MM.1S (cell line): ENCODE measurements at regions not wholly inside any gene's neighbourhood (a gene's known extent, or its start where the extent isn't known, plus 50 kb on each side); places are given as distances from the start of the nearest gene placed in this dataset.

ENCODE experiments used
- DNase-seq: peaks from one replicate; pipeline ENCODE4 v3.0.0-alpha.2; 2015
- H2AFZ ChIP-seq: fragments of 300-600 bp; sonication (generic); 2 replicates; pipeline ENCODE4 v1.6.0; 2016; ENCODE audit warnings: antibody characterized with exemption, low read length
- H3F3A ChIP-seq: fragments of 300-600 bp; sonication (generic); 2 replicates; pipeline ENCODE4 v1.6.1; 2016; ENCODE audit warnings: mild to moderate bottlenecking, antibody characterized with exemption, low read length, moderate library complexity, mixed read lengths; ENCODE audit not compliant: insufficient read depth
- H3K27ac ChIP-seq: fragments of 300-600 bp; sonication (generic); 2 replicates; pipeline ENCODE4 v1.5.1; 2016; ENCODE audit warnings: mild to moderate bottlenecking, low read length
- H3K27me3 ChIP-seq: fragments of 300-600 bp; sonication (generic); replicated peaks from 2 replicates; pipeline ENCODE4 v1.6.0; 2016; ENCODE audit warnings: low read length; ENCODE audit not compliant: insufficient read depth
- H3K36me3 ChIP-seq: fragments of 300-600 bp; sonication (generic); replicated peaks from 2 replicates; pipeline ENCODE4 v1.6.1; 2016; ENCODE audit warnings: mild to moderate bottlenecking, low read length, mixed read lengths; ENCODE audit not compliant: insufficient read depth
- H3K4me1 ChIP-seq: fragments of 300-600 bp; sonication (generic); 2 replicates; pipeline ENCODE4 v1.6.1; 2016; ENCODE audit warnings: low read length, mixed read lengths
- H3K4me2 ChIP-seq: fragments of 300-600 bp; sonication (generic); 2 replicates; pipeline ENCODE4 v1.6.0; 2016; ENCODE audit warnings: low read depth, low read length
- H3K4me3 ChIP-seq: fragments of 300-600 bp; sonication (generic); 2 replicates; pipeline ENCODE4 v1.5.1; 2016; ENCODE audit warnings: low read length, mixed read lengths
- H3K79me2 ChIP-seq: fragments of 300-600 bp; sonication (generic); 2 replicates; pipeline ENCODE4 v1.6.1; 2016; ENCODE audit warnings: mixed run types, low read length, mixed read lengths
- H3K9ac ChIP-seq: fragments of 300-600 bp; sonication (generic); 2 replicates; pipeline ENCODE4 v1.6.1; 2016; ENCODE audit warnings: low read length, mixed read lengths
- H3K9me2 ChIP-seq: fragments of 300-600 bp; sonication (generic); replicated peaks from 2 replicates; pipeline ENCODE4 v1.6.1; 2016; ENCODE audit warnings: mild to moderate bottlenecking, low read length, mixed read lengths; ENCODE audit not compliant: insufficient read depth
- H3K9me3 ChIP-seq: fragments of 300-600 bp; sonication (generic); replicated peaks from 2 replicates; pipeline ENCODE4 v1.6.1; 2016; ENCODE audit warnings: mild to moderate bottlenecking, low read length, mixed read lengths; ENCODE audit not compliant: insufficient read depth
- H4K20me1 ChIP-seq: fragments of 300-600 bp; sonication (generic); 2 replicates; pipeline ENCODE4 v1.6.1; 2016; ENCODE audit warnings: mild to moderate bottlenecking, low read length, moderate library complexity, mixed read lengths; ENCODE audit not compliant: insufficient read depth
- EZH2 ChIP-seq: fragments of 300-600 bp; sonication (generic); optimal IDR thresholded peaks from 2 replicates; pipeline ENCODE3; 2017; ENCODE audit warnings: low read depth, mild to moderate bottlenecking, antibody characterized with exemption, low read length, mixed read lengths
- EZH2phosphoT487 ChIP-seq: fragments of 300-600 bp; sonication (generic); IDR thresholded peaks from 2 replicates; pipeline ENCODE4 v1.6.1; 2018; ENCODE audit warnings: antibody characterized with exemption, low read length
- TF ChIP-seq, protein P1 (sequence below): fragments of 300-600 bp; sonication (generic); IDR thresholded peaks from 2 replicates; pipeline ENCODE4 v1.5.1; 2016; ENCODE audit warnings: antibody characterized with exemption, low read length, mixed read lengths

GRCh38 chr12:42807766-42808165, 218.2 kb upstream of the PRICKLE1 start:
- TF ChIP-seq EZH2phosphoT487 (no peak), EZH2 (no peak)
- TF ChIP-seq, protein P1, sequence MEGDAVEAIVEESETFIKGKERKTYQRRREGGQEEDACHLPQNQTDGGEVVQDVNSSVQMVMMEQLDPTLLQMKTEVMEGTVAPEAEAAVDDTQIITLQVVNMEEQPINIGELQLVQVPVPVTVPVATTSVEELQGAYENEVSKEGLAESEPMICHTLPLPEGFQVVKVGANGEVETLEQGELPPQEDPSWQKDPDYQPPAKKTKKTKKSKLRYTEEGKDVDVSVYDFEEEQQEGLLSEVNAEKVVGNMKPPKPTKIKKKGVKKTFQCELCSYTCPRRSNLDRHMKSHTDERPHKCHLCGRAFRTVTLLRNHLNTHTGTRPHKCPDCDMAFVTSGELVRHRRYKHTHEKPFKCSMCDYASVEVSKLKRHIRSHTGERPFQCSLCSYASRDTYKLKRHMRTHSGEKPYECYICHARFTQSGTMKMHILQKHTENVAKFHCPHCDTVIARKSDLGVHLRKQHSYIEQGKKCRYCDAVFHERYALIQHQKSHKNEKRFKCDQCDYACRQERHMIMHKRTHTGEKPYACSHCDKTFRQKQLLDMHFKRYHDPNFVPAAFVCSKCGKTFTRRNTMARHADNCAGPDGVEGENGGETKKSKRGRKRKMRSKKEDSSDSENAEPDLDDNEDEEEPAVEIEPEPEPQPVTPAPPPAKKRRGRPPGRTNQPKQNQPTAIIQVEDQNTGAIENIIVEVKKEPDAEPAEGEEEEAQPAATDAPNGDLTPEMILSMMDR: no peak
- no peaks in the 10 kb centered on the region for H3K4me1 ChIP-seq
- no peaks in the 10 kb centered on the region for H3K36me3 ChIP-seq
- no peaks in the 10 kb centered on the region for H4K20me1 ChIP-seq
- H3K4me3 ChIP-seq: no peak overlapping the region
- no peak overlapping the region for H2AFZ ChIP-seq
- H3K9me2 ChIP-seq: no peaks in the 10 kb centered on the region
- no peak overlapping the region for H3K9ac ChIP-seq
- H3K79me2 ChIP-seq: no peaks in the 10 kb centered on the region
- H3K4me2 ChIP-seq: no peak overlapping the region
- H3K27me3 ChIP-seq: no peaks in the 10 kb centered on the region
- no peak overlapping the region for H3K27ac ChIP-seq
- DNase-seq: no peak
- no peaks in the 10 kb centered on the region for H3F3A ChIP-seq
- H3K9me3 ChIP-seq: no peaks in the 10 kb centered on the region

DNA sequence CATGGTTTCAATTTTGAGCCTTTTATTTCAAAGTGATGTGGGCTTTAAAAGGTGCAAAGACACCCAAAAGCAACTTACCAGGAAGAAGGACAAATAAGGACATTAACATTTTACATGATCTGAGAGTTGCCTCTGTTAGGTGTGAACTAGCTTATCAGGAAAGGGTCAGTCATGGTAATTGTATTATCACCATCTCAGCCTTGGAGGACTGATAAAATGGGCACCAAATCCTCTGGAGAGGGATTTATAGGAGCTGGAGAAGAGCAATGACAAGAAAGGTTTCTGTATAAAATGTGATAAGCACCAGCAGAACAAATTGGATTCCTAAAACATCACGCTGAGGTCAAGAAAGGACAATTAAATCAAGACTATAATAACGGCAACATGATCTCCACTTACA, 217.7 kb upstream of the PRICKLE1 start:
- H4K20me1 ChIP-seq: no peaks in the 10 kb centered on the region
- DNase-seq: no peak
- H3K36me3 ChIP-seq: no peaks in the 10 kb centered on the region
- no peaks in the 10 kb centered on the region for H3K79me2 ChIP-seq
- H3K4me2 ChIP-seq: no peak overlapping the region
- H3K9me2 ChIP-seq: no peaks in the 10 kb centered on the region
- H3K27me3 ChIP-seq: no peaks in the 10 kb centered on the region
- TF ChIP-seq EZH2phosphoT487: no peak
- no peaks in the 10 kb centered on the region for H3K9me3 ChIP-seq
- H3K9ac ChIP-seq: no peak overlapping the region
- H2AFZ ChIP-seq: no peak overlapping the region
- H3K27ac ChIP-seq: no peak overlapping the region
- H3K4me3 ChIP-seq: no peak overlapping the region
- H3F3A ChIP-seq: no peaks in the 10 kb centered on the region
- H3K4me1 ChIP-seq: no peaks in the 10 kb centered on the region

GRCh38 chr12:42804928-42805327, 215.4 kb upstream of the PRICKLE1 start:
- no peaks in the 10 kb centered on the region for H3K4me1 ChIP-seq
- H4K20me1 ChIP-seq: no peaks in the 10 kb centered on the region
- H2AFZ ChIP-seq: no peak overlapping the region
- no peaks in the 10 kb centered on the region for H3K9me3 ChIP-seq
- no peak overlapping the region for H3K4me3 ChIP-seq
- no peaks in the 10 kb centered on the region for H3K9me2 ChIP-seq
- DNase-seq: no peak
- H3F3A ChIP-seq: no peaks in the 10 kb centered on the region
- H3K36me3 ChIP-seq: no peaks in the 10 kb centered on the region
- H3K9ac ChIP-seq: no peak overlapping the region
- H3K79me2 ChIP-seq: no peaks in the 10 kb centered on the region
- H3K27ac ChIP-seq: no peak overlapping the region
- no peaks in the 10 kb centered on the region for H3K27me3 ChIP-seq
- TF ChIP-seq, protein P1: no peak
- TF ChIP-seq EZH2phosphoT487: no peak
- TF ChIP-seq EZH2: no peak
- no peak overlapping the region for H3K4me2 ChIP-seq

GRCh38 chr12:42802785-42803189, 213.2 kb upstream of the PRICKLE1 start:
- H3F3A ChIP-seq: no peaks in the 10 kb centered on the region
- TF ChIP-seq EZH2 (no peak), EZH2phosphoT487 (no peak)
- TF ChIP-seq, protein P1: no peak
- H3K9me2 ChIP-seq: no peaks in the 10 kb centered on the region
- no peaks in the 10 kb centered on the region for H3K9me3 ChIP-seq
- no peaks in the 10 kb centered on the region for H4K20me1 ChIP-seq
- H3K4me3 ChIP-seq: no peak overlapping the region
- H2AFZ ChIP-seq: no peak overlapping the region
- H3K9ac ChIP-seq: no peak overlapping the region
- no peaks in the 10 kb centered on the region for H3K36me3 ChIP-seq
- H3K79me2 ChIP-seq: no peaks in the 10 kb centered on the region
- H3K27ac ChIP-seq: no peak overlapping the region
- H3K4me1 ChIP-seq: no peaks in the 10 kb centered on the region
- H3K27me3 ChIP-seq: no peaks in the 10 kb centered on the region
- no peak for DNase-seq
- H3K4me2 ChIP-seq: no peak overlapping the region
